Erythroblast (primary cell): ENCODE measurements at regions not wholly inside any gene's neighbourhood (a gene's known extent, or its start where the extent isn't known, plus 50 kb on each side); places are given as distances from the start of the nearest gene placed in this dataset.
A peak's percentile ranks its signal among the peaks of the same experiment; 100 is the strongest.

Experiments used
- DNase-seq, 2 experiments: peaks; one replicate each; lab custom pipeline; 2025; lab: John Stamatoyannopoulos, UW
- GATA1 ChIP-seq: IDR thresholded peaks from 2 replicates; pipeline ENCODE4 v1.6.1; 2011; ENCODE audit warnings: low read depth, mild to moderate bottlenecking, control low read depth, low read length, moderate library complexity
- POLR2A ChIP-seq: IDR thresholded peaks from 2 replicates; pipeline ENCODE4 v1.6.1; 2011; ENCODE audit warnings: mild to moderate bottlenecking, low read length

- DNase-seq, result no peak
- TF ChIP-seq POLR2A, result no peak
Observed at GRCh38 chr9:14560194-14560593, 133.0 kb downstream of the ZDHHC21 start.

DNA sequence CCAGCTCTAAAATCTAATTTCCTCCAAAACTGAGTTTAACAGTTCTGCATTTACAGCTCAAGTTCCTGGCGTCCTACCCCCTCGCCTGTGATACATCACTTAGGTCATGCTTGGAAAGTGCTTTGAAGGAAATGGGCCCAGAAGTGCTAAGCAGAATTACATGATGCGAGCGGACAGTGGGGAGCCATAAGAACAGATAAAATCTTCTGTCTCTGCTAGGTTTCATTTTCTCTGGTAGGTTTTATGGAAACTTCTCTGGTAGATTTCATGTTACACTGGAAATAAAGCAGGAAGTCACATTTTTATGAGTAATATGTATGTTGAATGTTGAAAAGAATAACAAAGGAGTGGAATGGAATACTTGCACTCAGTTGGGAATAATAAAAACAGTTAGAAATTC lies 138.3 kb downstream of the ZDHHC21 start:
- no peak for TF ChIP-seq POLR2A
- no peak for TF ChIP-seq GATA1
- DNase-seq, result no peak

DNA sequence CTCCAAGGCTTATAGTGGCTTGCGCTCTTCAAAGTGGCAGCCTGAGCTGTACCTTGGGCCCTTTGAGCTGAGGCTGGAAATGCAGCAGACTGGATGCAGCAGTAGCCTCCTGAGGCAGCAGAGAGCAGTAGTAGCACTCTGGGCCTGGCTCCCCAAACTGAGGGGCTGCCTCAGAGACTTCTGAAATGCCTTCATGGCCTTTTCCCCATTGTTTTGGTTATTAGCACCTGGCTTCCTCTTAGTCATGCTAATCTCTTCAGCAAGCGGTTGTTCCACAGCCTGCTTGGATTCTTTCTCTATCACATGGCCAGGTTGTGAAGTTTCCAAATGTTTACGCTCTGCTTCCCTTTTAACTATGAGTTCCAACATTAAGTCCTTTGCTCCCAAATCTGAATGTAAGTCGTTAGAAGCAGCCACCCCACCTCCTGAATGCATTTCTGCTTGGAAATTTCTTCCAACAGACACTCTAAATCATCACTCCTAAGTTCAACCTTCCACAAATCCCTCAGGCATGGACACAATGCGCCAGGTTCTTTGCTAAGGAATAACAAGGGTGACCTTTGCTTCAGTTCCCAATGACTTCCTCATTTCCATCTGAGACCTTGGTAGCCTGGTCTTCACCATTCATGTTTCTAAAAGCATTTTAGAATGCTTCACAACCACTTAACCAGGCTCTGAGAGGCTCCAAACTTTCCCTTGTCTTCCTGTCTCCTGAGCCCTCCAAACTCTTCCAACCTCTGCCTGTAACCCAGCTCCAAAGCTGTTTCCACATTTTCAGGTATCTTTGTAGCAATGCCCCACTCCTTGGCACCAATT lies 145.8 kb downstream of the ZDHHC21 start:
- DNase-seq, result no peak
- TF ChIP-seq GATA1, result no peak
- TF ChIP-seq POLR2A, result no peak

DNA sequence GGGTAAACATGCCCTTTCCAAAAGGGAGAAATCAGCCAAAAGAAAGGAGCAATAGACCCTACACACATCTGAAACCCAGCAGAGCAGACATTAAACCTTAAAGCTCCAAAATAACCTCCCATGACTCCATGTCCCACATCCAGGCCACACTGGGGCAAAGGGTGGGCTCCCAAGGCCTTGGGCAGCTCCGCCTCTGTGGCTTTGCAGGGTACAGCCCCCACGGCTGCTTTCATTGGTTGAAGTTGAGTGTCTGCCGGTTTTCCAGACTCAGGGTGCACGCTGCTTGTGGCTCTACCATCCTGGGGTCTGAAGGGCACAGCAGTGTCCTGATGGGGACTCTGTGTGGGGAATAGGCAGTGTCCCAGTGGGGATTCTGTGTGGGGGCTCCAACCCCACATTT lies 146.5 kb downstream of the ZDHHC21 start:
- no peak for DNase-seq
- no peak for TF ChIP-seq POLR2A
- no peak for TF ChIP-seq GATA1

GRCh38 chr9:14542071-14542470 lies 151.2 kb downstream of the ZDHHC21 start:
- TF ChIP-seq POLR2A (no peak), GATA1 (no peak)
- DNase-seq, result no peak

- peak; percentile 4 to 29 for DNase-seq
- TF ChIP-seq POLR2A, result no peak
- TF ChIP-seq GATA1, result no peak
Observed at GRCh38 chr9:14538526-14538925, 154.7 kb downstream of the ZDHHC21 start.

- no peak for DNase-seq
- TF ChIP-seq GATA1 (no peak), POLR2A (no peak)
Observed at GRCh38 chr9:14535161-14535955, 157.9 kb downstream of the ZDHHC21 start.

GRCh38 chr9:14533867-14534640 lies 159.2 kb downstream of the ZDHHC21 start:
- TF ChIP-seq GATA1 (no peak), POLR2A (no peak)
- no peak for DNase-seq

- no peak for TF ChIP-seq POLR2A
- no peak for TF ChIP-seq GATA1
- no peak for DNase-seq
Observed at GRCh38 chr9:14532456-14533115, 160.6 kb downstream of the ZDHHC21 start.

- no peak for DNase-seq
- TF ChIP-seq GATA1 (no peak), POLR2A (no peak)
Observed at GRCh38 chr9:14531341-14532269, 161.6 kb downstream of the ZDHHC21 start.

- no peak for DNase-seq
Observed at GRCh38 chr9:14530841-14531240, 162.4 kb downstream of the ZDHHC21 start.

GRCh38 chr9:14530366-14530765 lies 162.9 kb downstream of the ZDHHC21 start:
- no peak for DNase-seq
- TF ChIP-seq GATA1 (no peak), POLR2A (no peak)

More at GRCh38 chr9:14530841-14531240, 162.4 kb downstream of the ZDHHC21 start:
- TF ChIP-seq GATA1 (no peak), POLR2A (no peak)

- TF ChIP-seq GATA1 (no peak), POLR2A (no peak)
- no peak for DNase-seq
Observed at GRCh38 chr9:14529629-14530028, 163.6 kb downstream of the ZDHHC21 start.
